ENCODE measurements at regions not wholly inside any gene's neighbourhood (a gene's known extent, or its start where the extent isn't known, plus 50 kb on each side); places are given as distances from the start of the nearest gene placed in this dataset.
A peak's percentile ranks its signal among the peaks of the same experiment; 100 is the strongest.

DNA sequence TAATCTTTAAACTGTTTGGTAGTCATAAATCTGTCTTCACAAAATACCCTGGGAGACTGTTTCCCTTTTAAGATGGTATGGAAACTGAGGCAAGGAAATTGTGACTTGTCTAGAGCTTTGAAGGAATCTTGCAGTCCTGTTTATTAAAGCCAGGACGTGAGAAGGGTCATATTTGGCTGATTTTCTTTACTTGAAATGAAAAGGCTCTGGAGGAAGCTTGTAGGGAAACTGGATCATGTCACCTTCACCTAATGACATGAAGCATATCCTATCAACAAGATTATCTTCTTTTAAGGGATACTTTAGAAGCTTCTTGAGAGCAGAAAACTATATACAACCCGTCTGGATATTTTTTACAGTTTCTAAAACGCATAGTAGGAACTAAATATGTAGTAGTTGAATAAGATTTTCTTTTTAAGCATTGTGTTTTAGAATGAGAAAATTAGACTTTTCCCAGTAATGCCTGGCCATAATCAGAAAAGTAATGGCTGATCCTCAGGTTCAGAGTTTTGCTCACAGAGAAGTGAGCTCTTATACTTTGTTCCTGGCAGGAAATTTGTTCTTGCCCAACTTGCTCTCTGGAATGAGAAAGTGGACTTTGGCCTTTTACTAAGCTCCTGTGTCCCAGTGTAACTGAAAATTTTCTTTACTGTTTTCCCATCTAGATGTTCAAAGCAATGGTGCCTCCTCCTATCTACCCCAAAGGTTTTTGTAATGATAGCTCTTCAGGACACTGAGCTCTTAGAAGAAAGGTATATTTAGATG lies 136.8 kb upstream of the AFF2 start:
- Histone ChIP-seq H3K36me3 (no peaks in the 10 kb centered on the region), H3K9me3 (no peaks in the 10 kb centered on the region), H3K4me1 (no peaks in the 10 kb centered on the region), H3K4me3 (no peak overlapping the region), H3K27me3 (no peaks in the 10 kb centered on the region), H3K27ac (no peak overlapping the region)
- no peak for DNase-seq
- TF ChIP-seq POLR2A (IDR thresholded peaks at IDR 0.05): no peak
- no peak for TF ChIP-seq CTCF (IDR thresholded peaks at IDR 0.05)

DNA sequence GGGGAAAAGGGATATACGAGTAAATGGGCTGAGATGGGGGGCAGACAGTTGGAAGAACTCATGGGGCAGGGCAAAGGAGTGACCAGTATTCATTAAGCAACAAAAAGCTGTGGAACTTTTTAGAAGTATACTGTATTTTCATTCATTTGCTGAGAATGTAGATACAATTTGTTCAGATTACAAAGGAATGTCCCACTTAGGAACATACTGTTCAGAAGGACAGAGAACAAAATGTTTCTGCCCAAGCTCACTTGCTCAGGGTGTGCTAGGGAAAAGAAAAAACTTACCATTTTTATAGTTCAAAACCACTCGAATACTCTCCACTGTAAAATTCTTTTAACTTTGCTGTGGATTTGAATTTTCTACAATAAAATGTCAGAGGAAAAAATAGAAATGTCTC lies 135.2 kb upstream of the AFF2 start:
- Histone ChIP-seq H3K9me3 (no peaks in the 10 kb centered on the region), H3K27me3 (no peaks in the 10 kb centered on the region), H3K27ac (no peak overlapping the region), H3K36me3 (no peaks in the 10 kb centered on the region), H3K4me3 (no peak overlapping the region), H3K4me1 (no peaks in the 10 kb centered on the region)
- no peak for TF ChIP-seq POLR2A (IDR thresholded peaks at IDR 0.05)
- TF ChIP-seq CTCF (IDR thresholded peaks at IDR 0.05): no peak
- DNase-seq: no peak

DNA sequence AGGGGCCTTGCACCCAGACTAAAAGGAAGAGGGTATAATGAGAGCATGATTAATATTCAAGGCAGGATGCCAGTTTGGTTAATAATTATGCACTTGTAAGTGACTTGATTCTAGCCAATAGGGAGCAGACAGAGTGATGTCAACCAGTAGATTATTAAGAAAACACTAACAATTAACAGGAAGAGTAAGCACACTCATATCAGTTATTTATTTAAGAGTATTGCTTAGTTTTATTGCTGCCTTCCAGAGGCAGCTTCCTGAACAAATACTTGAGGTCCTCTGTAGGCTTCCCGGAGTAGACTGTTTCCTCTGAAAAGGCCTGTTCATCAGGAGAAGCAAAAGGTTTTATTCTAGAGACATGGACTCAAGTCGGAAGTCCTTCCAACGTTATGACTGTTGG lies 129.1 kb upstream of the AFF2 start:
- no peak for TF ChIP-seq CTCF (IDR thresholded peaks at IDR 0.05)
- TF ChIP-seq POLR2A (IDR thresholded peaks at IDR 0.05): no peak
- H3K36me3 ChIP-seq: no peaks in the 10 kb centered on the region
- no peak for DNase-seq
- no peaks in the 10 kb centered on the region for H3K4me1 ChIP-seq
- peak overlapping the region in 1 of 4 donors; percentile 59 for H3K27ac ChIP-seq
- no peaks in the 10 kb centered on the region for H3K27me3 ChIP-seq
- H3K4me3 ChIP-seq: peak overlapping the region in 1 of 4 donors; percentile 34
- H3K9me3 ChIP-seq: no peaks in the 10 kb centered on the region

DNA sequence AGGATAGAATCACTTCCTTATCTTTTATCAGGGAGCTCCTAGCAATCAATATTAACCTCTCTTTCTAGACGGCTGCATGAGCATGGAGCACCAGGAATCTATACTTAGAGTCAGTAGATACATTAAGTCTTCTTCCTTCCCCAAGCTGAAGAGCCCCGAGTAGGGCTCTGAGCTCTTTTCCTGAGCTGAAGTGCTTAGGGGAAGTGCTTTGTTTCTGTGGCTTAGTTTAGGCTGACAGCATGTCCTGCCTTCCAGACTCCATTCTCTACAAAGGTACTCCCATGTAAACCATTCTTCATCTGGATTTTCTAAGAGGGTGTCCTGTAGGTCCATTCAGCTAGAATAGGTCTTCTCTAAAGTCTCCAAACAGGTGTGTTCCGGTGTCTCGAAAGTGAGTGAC lies 127.5 kb upstream of the AFF2 start:
- no peak overlapping the region for H3K4me3 ChIP-seq

GRCh38 chrX:148376342-148376741 lies 124.1 kb upstream of the AFF2 start:
- DNase-seq: no peak
- no peaks in the 10 kb centered on the region for H3K9me3 ChIP-seq
- H3K4me3 ChIP-seq: no peak overlapping the region
- H3K36me3 ChIP-seq: no peaks in the 10 kb centered on the region
- no peaks in the 10 kb centered on the region for H3K4me1 ChIP-seq
- no peak overlapping the region for H3K27ac ChIP-seq
- H3K27me3 ChIP-seq: no peaks in the 10 kb centered on the region
- TF ChIP-seq POLR2A (IDR thresholded peaks at IDR 0.05): no peak
- TF ChIP-seq CTCF (IDR thresholded peaks at IDR 0.05): no peak

More for the DNA sequence above, 127.5 kb upstream of the AFF2 start:
- Histone ChIP-seq H3K4me1 (no peaks in the 10 kb centered on the region), H3K27me3 (no peaks in the 10 kb centered on the region), H3K36me3 (no peaks in the 10 kb centered on the region), H3K27ac (no peak overlapping the region), H3K9me3 (no peaks in the 10 kb centered on the region)
- TF ChIP-seq POLR2A (IDR thresholded peaks at IDR 0.05): no peak
- TF ChIP-seq CTCF (IDR thresholded peaks at IDR 0.05): no peak
- DNase-seq: no peak

All from Peyer's patch (tissue), 4 donors.